MM.1S (cell line): ENCODE measurements at regions not wholly inside any gene's neighbourhood (a gene's known extent, or its start where the extent isn't known, plus 50 kb on each side); places are given as distances from the start of the nearest gene placed in this dataset.

Experiments
- CTCF ChIP-seq: fragments of 300-600 bp; sonication (generic); IDR thresholded peaks from 2 replicates; pipeline ENCODE4 v1.5.1; 2016; ENCODE audit warnings: antibody characterized with exemption, low read length, mixed read lengths
- EZH2 ChIP-seq: fragments of 300-600 bp; sonication (generic); optimal IDR thresholded peaks from 2 replicates; pipeline ENCODE3; 2017; ENCODE audit warnings: low read depth, mild to moderate bottlenecking, antibody characterized with exemption, low read length, mixed read lengths

GRCh38 chr4:137640156-137640837 is 108.0 kb upstream of the PCDH18 start:
- TF ChIP-seq EZH2 (no peak), CTCF (no peak)
